ENCODE measurements at regions not wholly inside any gene's neighbourhood (a gene's known extent, or its start where the extent isn't known, plus 50 kb on each side); places are given as distances from the start of the nearest gene placed in this dataset.

GRCh38 chr1:199832451-199832850 lies 195.1 kb upstream of the NR5A2 start:
- TF ChIP-seq, protein P1, sequence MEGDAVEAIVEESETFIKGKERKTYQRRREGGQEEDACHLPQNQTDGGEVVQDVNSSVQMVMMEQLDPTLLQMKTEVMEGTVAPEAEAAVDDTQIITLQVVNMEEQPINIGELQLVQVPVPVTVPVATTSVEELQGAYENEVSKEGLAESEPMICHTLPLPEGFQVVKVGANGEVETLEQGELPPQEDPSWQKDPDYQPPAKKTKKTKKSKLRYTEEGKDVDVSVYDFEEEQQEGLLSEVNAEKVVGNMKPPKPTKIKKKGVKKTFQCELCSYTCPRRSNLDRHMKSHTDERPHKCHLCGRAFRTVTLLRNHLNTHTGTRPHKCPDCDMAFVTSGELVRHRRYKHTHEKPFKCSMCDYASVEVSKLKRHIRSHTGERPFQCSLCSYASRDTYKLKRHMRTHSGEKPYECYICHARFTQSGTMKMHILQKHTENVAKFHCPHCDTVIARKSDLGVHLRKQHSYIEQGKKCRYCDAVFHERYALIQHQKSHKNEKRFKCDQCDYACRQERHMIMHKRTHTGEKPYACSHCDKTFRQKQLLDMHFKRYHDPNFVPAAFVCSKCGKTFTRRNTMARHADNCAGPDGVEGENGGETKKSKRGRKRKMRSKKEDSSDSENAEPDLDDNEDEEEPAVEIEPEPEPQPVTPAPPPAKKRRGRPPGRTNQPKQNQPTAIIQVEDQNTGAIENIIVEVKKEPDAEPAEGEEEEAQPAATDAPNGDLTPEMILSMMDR (IDR thresholded peaks at IDR 0.05; ENCODE audit: borderline replicate concordance, extremely low read depth, low read length, poor library complexity, severe bottlenecking), result no peak
- TF ChIP-seq EZH2 (IDR thresholded peaks at IDR 0.05; ENCODE audit: borderline replicate concordance, low read depth, low read length, severe bottlenecking), result no peak

Measured in DND-41 (cell line).